HEK293T (cell line): ENCODE measurements at regions not wholly inside any gene's neighbourhood (a gene's known extent, or its start where the extent isn't known, plus 50 kb on each side); places are given as distances from the start of the nearest gene placed in this dataset.

ENCODE experiments used
- FOXK2 ChIP-seq: fragments of 450-650 bp; IDR thresholded peaks from 2 replicates; pipeline ENCODE4 v1.6.1; 2016; ENCODE audit warnings: mild to moderate bottlenecking
- NFRKB ChIP-seq: fragments of 450-650 bp; IDR thresholded peaks from 2 replicates; pipeline ENCODE4 v1.6.1; 2016; ENCODE audit warnings: mild to moderate bottlenecking, moderate library complexity
- SP1 ChIP-seq: fragments of 450-650 bp; IDR thresholded peaks from 2 replicates; pipeline ENCODE4 v1.6.1; 2017
- SUZ12 ChIP-seq: fragments of 450-650 bp; IDR thresholded peaks from 2 replicates; pipeline ENCODE4 v1.6.1; 2016; ENCODE audit warnings: mild to moderate bottlenecking

DNA sequence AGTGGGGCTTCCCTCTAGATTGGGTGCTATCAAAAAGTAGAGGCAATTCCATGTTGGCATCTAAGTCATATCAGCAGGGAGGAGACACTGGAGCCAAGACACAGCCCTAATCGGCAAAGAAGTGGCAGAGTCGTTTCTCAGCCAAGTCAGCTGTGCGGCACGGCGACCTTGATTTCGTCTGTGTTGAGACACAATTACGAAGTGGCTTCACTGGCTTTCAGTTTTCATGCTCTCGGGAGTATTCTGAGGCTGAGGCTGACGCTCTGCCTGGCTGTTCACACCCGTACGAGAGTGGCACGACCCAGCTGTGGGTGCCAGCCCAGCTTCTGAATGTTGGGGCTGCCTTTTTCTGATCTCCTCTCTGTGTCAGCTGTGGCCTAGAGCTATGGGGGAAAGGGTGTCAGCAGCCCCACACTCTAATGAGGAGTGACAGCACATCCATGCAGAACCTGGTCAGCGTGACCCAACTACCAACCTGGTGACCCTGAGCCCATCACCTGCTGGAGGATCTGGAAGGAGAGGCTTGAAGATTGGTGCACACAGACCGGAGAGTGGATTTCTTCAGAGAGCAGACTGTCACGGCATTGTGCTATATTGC, 105.7 kb upstream of the TMEM45B start:
- TF ChIP-seq SP1 (no peak), FOXK2 (no peak), SUZ12 (no peak), NFRKB (no peak)
